Activated CD4-positive, alpha-beta T cell treated with anti-CD3 and anti-CD28 coated beads, Interleukin-2, amount 50 U/mL, for 1 hour (primary cell): ENCODE measurements at regions not wholly inside any gene's neighbourhood (a gene's known extent, or its start where the extent isn't known, plus 50 kb on each side); places are given as distances from the start of the nearest gene placed in this dataset.

Experiments used
- DNase-seq: peaks from one replicate; pipeline ENCODE4 v3.0.0-alpha.2; 2020

- DNase-seq: no peak
Observed at GRCh38 chr4:38609614-38610013, 54.4 kb upstream of the KLF3 start.

- no peak for DNase-seq
Observed at GRCh38 chr4:38610521-38610920, 53.5 kb upstream of the KLF3 start.

GRCh38 chr4:38610966-38611431 is 53.0 kb upstream of the KLF3 start:
- no peak for DNase-seq

GRCh38 chr4:38611676-38612075 is 52.3 kb upstream of the KLF3 start:
- DNase-seq: no peak

- DNase-seq: no peak
Observed at GRCh38 chr4:38612646-38613414, 51.2 kb upstream of the KLF3 start.
